Body of pancreas (tissue), 4 donors: ENCODE measurements at regions not wholly inside any gene's neighbourhood (a gene's known extent, or its start where the extent isn't known, plus 50 kb on each side); places are given as distances from the start of the nearest gene placed in this dataset.
"Not testable (repeated sequence)": the region's sequence is repeated elsewhere in the genome, so short reads cannot be mapped to it uniquely, and the experiment has no call there.

Experiments used
- ATAC-seq: fragments of 150-250 bp; one replicate; pipeline ENCODE4 v1.9.1; 2016
- DNase-seq, 4 donors: peaks; one replicate each; pipeline ENCODE4 v3.0.0-alpha.2; 2019
- H3K27ac ChIP-seq, 4 donors: fragments of 200-600 bp; sonication (generic); 1 replicate in 3 of 4; 2 replicates in 1 of 4; pipeline versions ENCODE4 v1.5.1 to v1.6.1; 2016 to 2019; ENCODE audit warnings: mild to moderate bottlenecking in 1 of 4, mixed read lengths in 1 of 4, moderate library complexity in 1 of 4
- H3K27me3 ChIP-seq, 2 donors: fragments of 200-600 bp; sonication (generic); one replicate each; pipeline ENCODE4 v1.6.0; 2016; ENCODE audit warnings: mild to moderate bottlenecking in 1 of 2
- H3K36me3 ChIP-seq, 2 donors: fragments of 200-600 bp; sonication (generic); replicated peaks in 1 of 2; 2 replicates each; pipeline ENCODE4 v1.5.1; 2016; ENCODE audit warnings: low read depth in 2 of 2; ENCODE audit not compliant: insufficient read depth in 1 of 2
- H3K4me1 ChIP-seq: fragments of 200-600 bp; sonication (generic); one replicate; pipeline ENCODE4 v1.6.0; 2016
- H3K4me3 ChIP-seq, 2 donors: fragments of 200-600 bp; sonication (generic); 1 replicate in 1 of 2; 2 replicates in 1 of 2; pipeline ENCODE4 v1.5.1; 2016 to 2019
- H3K9me3 ChIP-seq, 3 donors: fragments of 200-600 bp; sonication (generic); 1 replicate in 2 of 3; 2 replicates in 1 of 3; pipeline ENCODE4 v1.5.1; 2016
- POLR2A ChIP-seq, 3 donors: fragments of 450-650 bp; IDR thresholded peaks; one replicate each; pipeline ENCODE4 v1.6.1; 2016; ENCODE audit warnings: antibody characterized with exemption in 3 of 3, mild to moderate bottlenecking in 2 of 3
- WGBS, 2 donors: methylation state at CpG; one replicate each; pipeline ENCODE4 v1.1.5; 2017; 5-methylcytosine and 5-hydroxymethylcytosine counted together
- intact Hi-C: fragments of 100-400 bp; cut with DNase I; formaldehyde crosslinking; loops from one replicate; pipeline ENCODE4 v1.15.1; 2023
- TF ChIP-seq, protein P1 (sequence below), 7 experiments: fragments of 450-650 bp in 4 of 7; fragments of 200-600 bp in 3 of 7; sonication (generic) in 3 of 7; IDR thresholded peaks; one replicate each; pipeline ENCODE4 v1.5.1; 2016 to 2019; ENCODE audit warnings: antibody characterized with exemption in 7 of 7

GRCh38 chr15:67945951-67946700, 106.3 kb upstream of the RNU6-1 start:
- no peak for ATAC-seq
- no peaks in the 10 kb centered on the region for H3K36me3 ChIP-seq
- no peaks in the 10 kb centered on the region for H3K27me3 ChIP-seq
- intact Hi-C loops: no loop called here
- peak overlapping the region in 1 of 4 donors; percentile 36 for H3K27ac ChIP-seq
- no peak for DNase-seq
- 64 to 73% methylated on average over 6 of the region's 6 CpGs for WGBS, 2 donors
- H3K4me1 ChIP-seq: no peaks in the 10 kb centered on the region
- no peak overlapping the region for H3K4me3 ChIP-seq
- TF ChIP-seq, protein P1, sequence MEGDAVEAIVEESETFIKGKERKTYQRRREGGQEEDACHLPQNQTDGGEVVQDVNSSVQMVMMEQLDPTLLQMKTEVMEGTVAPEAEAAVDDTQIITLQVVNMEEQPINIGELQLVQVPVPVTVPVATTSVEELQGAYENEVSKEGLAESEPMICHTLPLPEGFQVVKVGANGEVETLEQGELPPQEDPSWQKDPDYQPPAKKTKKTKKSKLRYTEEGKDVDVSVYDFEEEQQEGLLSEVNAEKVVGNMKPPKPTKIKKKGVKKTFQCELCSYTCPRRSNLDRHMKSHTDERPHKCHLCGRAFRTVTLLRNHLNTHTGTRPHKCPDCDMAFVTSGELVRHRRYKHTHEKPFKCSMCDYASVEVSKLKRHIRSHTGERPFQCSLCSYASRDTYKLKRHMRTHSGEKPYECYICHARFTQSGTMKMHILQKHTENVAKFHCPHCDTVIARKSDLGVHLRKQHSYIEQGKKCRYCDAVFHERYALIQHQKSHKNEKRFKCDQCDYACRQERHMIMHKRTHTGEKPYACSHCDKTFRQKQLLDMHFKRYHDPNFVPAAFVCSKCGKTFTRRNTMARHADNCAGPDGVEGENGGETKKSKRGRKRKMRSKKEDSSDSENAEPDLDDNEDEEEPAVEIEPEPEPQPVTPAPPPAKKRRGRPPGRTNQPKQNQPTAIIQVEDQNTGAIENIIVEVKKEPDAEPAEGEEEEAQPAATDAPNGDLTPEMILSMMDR (IDR thresholded peaks at IDR 0.05): no peak
- TF ChIP-seq POLR2A (IDR thresholded peaks at IDR 0.05): no peak
- H3K9me3 ChIP-seq: no peaks in the 10 kb centered on the region

DNA sequence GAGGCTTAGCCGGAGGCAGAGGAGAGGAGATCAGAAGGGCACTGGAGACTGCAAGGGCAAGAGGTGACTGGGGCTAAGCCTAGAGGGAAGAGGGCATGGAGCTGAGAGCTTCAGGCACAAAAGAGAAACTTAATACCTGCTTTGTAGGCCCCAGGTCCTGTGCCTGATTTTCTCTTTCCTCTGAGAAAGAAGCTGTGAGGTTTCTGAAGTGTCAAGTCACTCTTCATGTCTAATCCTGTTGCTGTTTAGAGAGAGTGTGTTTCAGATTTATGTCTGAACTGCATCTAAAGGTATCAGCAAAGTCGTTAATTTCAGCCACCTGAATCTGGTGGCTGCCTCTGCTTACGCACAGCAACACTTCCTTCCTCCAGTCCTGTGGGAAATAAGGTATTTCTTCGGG, 106.9 kb upstream of the RNU6-1 start:
- DNase-seq (no peak), ATAC-seq (no peak)
- intact Hi-C loops: no loop called here
- 62 to 69% methylated on average over 4 of the region's 4 CpGs for WGBS, 2 donors
- H3K4me1 ChIP-seq: no peaks in the 10 kb centered on the region
- no peaks in the 10 kb centered on the region for H3K36me3 ChIP-seq
- H3K4me3 ChIP-seq: no peak overlapping the region
- peak overlapping the region in 1 of 4 donors; percentile 36 for H3K27ac ChIP-seq
- H3K27me3 ChIP-seq: no peaks in the 10 kb centered on the region
- no peak for TF ChIP-seq POLR2A (IDR thresholded peaks at IDR 0.05)
- TF ChIP-seq, protein P1 (IDR thresholded peaks at IDR 0.05): no peak
- H3K9me3 ChIP-seq: no peaks in the 10 kb centered on the region

GRCh38 chr15:67947254-67948039, 106.7 kb upstream of the PIAS1 start:
- intact Hi-C loops: no loop called here
- DNase-seq (no peak), ATAC-seq (no peak)
- no peak overlapping the region for H3K27ac ChIP-seq
- no peak for TF ChIP-seq POLR2A (IDR thresholded peaks at IDR 0.05)
- TF ChIP-seq, protein P1 (IDR thresholded peaks at IDR 0.05): no peak
- no peaks in the 10 kb centered on the region for H3K4me1 ChIP-seq
- WGBS, 2 donors: 77 to 82% methylated on average over 8 of the region's 8 CpGs
- no peak overlapping the region for H3K4me3 ChIP-seq
- no peaks in the 10 kb centered on the region for H3K9me3 ChIP-seq
- H3K27me3 ChIP-seq: no peaks in the 10 kb centered on the region
- H3K36me3 ChIP-seq: no peaks in the 10 kb centered on the region

- Histone ChIP-seq H3K36me3 (no peaks in the 10 kb centered on the region), H3K27ac (no peak overlapping the region), H3K4me1 (no peaks in the 10 kb centered on the region), H3K27me3 (no peaks in the 10 kb centered on the region), H3K9me3 (no peaks in the 10 kb centered on the region), H3K4me3 (no peak overlapping the region)
- DNase-seq: no peak
- TF ChIP-seq, protein P1 (IDR thresholded peaks at IDR 0.05): no peak
- no peak for TF ChIP-seq POLR2A (IDR thresholded peaks at IDR 0.05)
- 92 to 95% methylated on average over 2 of the region's 2 CpGs for WGBS, 2 donors
- intact Hi-C loops: no loop called here
- no peak for ATAC-seq
These were observed 105.9 kb upstream of the PIAS1 start for GRCh38 chr15:67948215-67948614.

DNA sequence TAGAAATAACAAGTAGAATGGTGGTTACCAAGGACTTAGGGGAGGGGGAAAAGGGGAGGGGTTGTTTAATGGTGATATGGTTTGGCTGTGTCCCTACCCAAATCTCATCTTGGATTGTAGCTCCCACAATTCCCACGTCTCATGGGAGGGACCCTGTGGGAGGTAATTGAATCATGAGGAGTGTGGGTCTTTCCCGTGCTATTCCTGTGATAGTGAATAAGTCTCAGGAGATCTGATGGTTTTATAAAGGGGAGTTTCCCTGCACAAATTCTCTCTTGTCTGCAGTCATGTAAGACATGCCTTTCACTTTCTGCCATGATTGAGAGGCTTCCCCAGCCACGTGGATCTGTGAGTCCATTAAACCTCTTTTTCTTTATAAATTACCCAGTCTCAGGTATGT, 102.9 kb upstream of the PIAS1 start:
- ATAC-seq, intact Hi-C loops, H3K27me3 ChIP-seq, H3K27ac ChIP-seq, H3K4me1 ChIP-seq, H3K4me3 ChIP-seq, H3K9me3 ChIP-seq, DNase-seq, H3K36me3 ChIP-seq: not testable (repeated sequence)
- WGBS, 2 donors: 75 to 83% methylated on average over 3 of the region's 3 CpGs
